ENCODE measurements at regions not wholly inside any gene's neighbourhood (a gene's known extent, or its start where the extent isn't known, plus 50 kb on each side); places are given as distances from the start of the nearest gene placed in this dataset.

- DNase-seq (no peak), ATAC-seq (no peak)
- intact Hi-C loops (cut with micrococcal nuclease) = no loop called here
- Histone ChIP-seq H3K9me3 (ENCODE audit: control insufficient read depth in 2 of 3, low read length in 3 of 3) (no peaks in the 10 kb centered on the region), H3K36me3 (ENCODE audit: control insufficient read depth in 2 of 3, insufficient read depth in 3 of 3, low read length in 3 of 3) (no peaks in the 10 kb centered on the region), H3K4me1 (ENCODE audit: control insufficient read depth in 2 of 2, insufficient read depth in 2 of 2, low read length in 2 of 2) (no peaks in the 10 kb centered on the region), H3K27me3 (ENCODE audit: control insufficient read depth in 2 of 2, insufficient read depth in 2 of 2, low read length in 2 of 2) (no peaks in the 10 kb centered on the region), H3K4me3 (ENCODE audit: low read length) (no peak overlapping the region), H3K27ac (ENCODE audit: low read depth, low read length) (no peak overlapping the region)
- Mint-ChIP-seq H3K9me3 (peaks cover 0 to 6% (median 0%) of the 10 kb centered on the region in 11 donors), H3K4me1 (no peaks in the 10 kb centered on the region), H3K4me3 (no peak overlapping the region), H3K27me3 (peaks cover 0 to 24% (median 5%) of the 10 kb centered on the region in 5 donors), H3K27ac (no peak overlapping the region), H3K36me3 (no peaks in the 10 kb centered on the region)
- ChIA-PET POLR2A (no interaction called here), CTCF (no interaction called here)
These were observed 59.0 kb upstream of the PALM2AKAP2 start for GRCh38 chr9:109721001-109721400.

GRCh38 chr9:109722007-109722406, 58.0 kb upstream of the PALM2AKAP2 start:
- ChIA-PET POLR2A (no interaction called here), CTCF (no interaction called here)
- intact Hi-C loops (cut with micrococcal nuclease) = no loop called here
- H3K36me3 ChIP-seq (ENCODE audit: control insufficient read depth in 2 of 3, insufficient read depth in 3 of 3, low read length in 3 of 3) = no peaks in the 10 kb centered on the region
- H3K27me3 ChIP-seq (ENCODE audit: control insufficient read depth in 2 of 2, insufficient read depth in 2 of 2, low read length in 2 of 2) = no peaks in the 10 kb centered on the region
- Mint-ChIP-seq H3K4me1 (no peaks in the 10 kb centered on the region), H3K9me3 (peaks cover 0 to 7% (median 0%) of the 10 kb centered on the region in 11 donors), H3K36me3 (no peaks in the 10 kb centered on the region), H3K27me3 (peaks cover 0 to 24% (median 7%) of the 10 kb centered on the region in 5 donors), H3K27ac (no peak overlapping the region), H3K4me3 (no peak overlapping the region)
- DNase-seq (no peak), ATAC-seq (no peak)
- H3K4me1 ChIP-seq (ENCODE audit: control insufficient read depth in 2 of 2, insufficient read depth in 2 of 2, low read length in 2 of 2) = no peaks in the 10 kb centered on the region
- H3K9me3 ChIP-seq (ENCODE audit: control insufficient read depth in 2 of 3, low read length in 3 of 3) = no peaks in the 10 kb centered on the region
- H3K4me3 ChIP-seq (ENCODE audit: low read length) = no peak overlapping the region
- no peak overlapping the region for H3K27ac ChIP-seq (ENCODE audit: low read depth, low read length)

DNA sequence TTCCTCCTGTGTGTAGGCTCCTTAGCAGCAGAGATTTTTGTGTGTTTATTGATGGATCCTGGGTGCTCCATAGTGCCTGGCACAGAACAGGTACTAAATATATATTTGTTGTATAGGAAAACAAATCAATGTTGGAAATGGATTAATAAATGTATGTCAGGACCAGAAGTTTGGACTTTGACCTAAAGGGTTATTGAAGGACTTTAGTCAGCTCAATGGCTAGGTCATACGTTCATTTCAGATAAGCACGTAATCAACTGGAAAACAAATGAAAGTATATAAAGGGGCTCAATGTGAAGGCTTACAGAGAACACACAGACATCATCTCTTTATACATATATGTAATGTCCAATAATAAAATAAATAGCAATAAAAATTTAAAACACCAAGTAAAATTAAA, 56.2 kb upstream of the PALM2AKAP2 start:
- DNase-seq (no peak), ATAC-seq (no peak)
- intact Hi-C loops (cut with micrococcal nuclease) = no loop called here
- Mint-ChIP-seq H3K27me3 (peaks cover 0 to 24% (median 8%) of the 10 kb centered on the region in 5 donors), H3K4me3 (no peak overlapping the region), H3K27ac (no peak overlapping the region), H3K9me3 (peaks cover 0 to 7% (median 0%) of the 10 kb centered on the region in 11 donors), H3K4me1 (no peaks in the 10 kb centered on the region), H3K36me3 (no peaks in the 10 kb centered on the region)
- H3K4me1 ChIP-seq (ENCODE audit: control insufficient read depth in 2 of 2, insufficient read depth in 2 of 2, low read length in 2 of 2) = no peaks in the 10 kb centered on the region
- H3K27ac ChIP-seq (ENCODE audit: low read depth, low read length) = no peak overlapping the region
- H3K27me3 ChIP-seq (ENCODE audit: control insufficient read depth in 2 of 2, insufficient read depth in 2 of 2, low read length in 2 of 2) = no peaks in the 10 kb centered on the region
- no peak overlapping the region for H3K4me3 ChIP-seq (ENCODE audit: low read length)
- ChIA-PET CTCF (no interaction called here), POLR2A (interaction anchor here (0.6 kb wide), 1 partner anchor 92 kb away, joined by 3 read pairs; no protein-coding TSS in a partner anchor)
- H3K36me3 ChIP-seq (ENCODE audit: control insufficient read depth in 2 of 3, insufficient read depth in 3 of 3, low read length in 3 of 3) = no peaks in the 10 kb centered on the region
- H3K9me3 ChIP-seq (ENCODE audit: control insufficient read depth in 2 of 3, low read length in 3 of 3) = no peaks in the 10 kb centered on the region

DNA sequence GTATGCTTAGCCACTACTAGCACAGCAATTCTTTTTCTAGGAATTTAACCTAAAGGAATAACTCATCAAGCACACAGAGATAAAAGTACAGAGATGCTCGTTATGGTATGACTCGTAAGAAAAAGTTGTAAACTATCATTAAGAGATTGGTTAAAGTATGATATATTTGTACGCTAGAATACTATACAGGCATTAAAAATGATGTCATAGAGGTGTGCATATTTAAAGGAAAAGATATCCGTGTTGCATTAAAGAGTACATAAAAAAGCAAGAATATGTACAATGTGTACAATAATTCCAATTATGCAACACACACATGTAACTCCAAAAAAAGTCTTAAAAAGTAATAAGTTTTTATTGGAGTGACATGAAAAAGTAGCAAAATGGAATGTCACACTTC, 54.5 kb upstream of the PALM2AKAP2 start:
- H3K4me1 Mint-ChIP-seq = no peaks in the 10 kb centered on the region
- Histone ChIP-seq H3K27ac (ENCODE audit: low read depth, low read length) (no peak overlapping the region), H3K4me1 (ENCODE audit: control insufficient read depth in 2 of 2, insufficient read depth in 2 of 2, low read length in 2 of 2) (no peaks in the 10 kb centered on the region), H3K4me3 (ENCODE audit: low read length) (no peak overlapping the region), H3K9me3 (ENCODE audit: control insufficient read depth in 2 of 3, low read length in 3 of 3) (no peaks in the 10 kb centered on the region), H3K27me3 (ENCODE audit: control insufficient read depth in 2 of 2, insufficient read depth in 2 of 2, low read length in 2 of 2) (no peaks in the 10 kb centered on the region), H3K36me3 (ENCODE audit: control insufficient read depth in 2 of 3, insufficient read depth in 3 of 3, low read length in 3 of 3) (no peaks in the 10 kb centered on the region)
- peaks cover 0 to 19% (median 12%) of the 10 kb centered on the region in 5 donors for H3K27me3 Mint-ChIP-seq
- H3K36me3 Mint-ChIP-seq = no peaks in the 10 kb centered on the region
- ChIA-PET POLR2A (no interaction called here), CTCF (no interaction called here)
- intact Hi-C loops (cut with micrococcal nuclease) = no loop called here
- peaks cover 0 to 7% (median 0%) of the 10 kb centered on the region in 11 donors for H3K9me3 Mint-ChIP-seq
- DNase-seq (no peak), ATAC-seq (no peak)
- H3K27ac Mint-ChIP-seq = no peak overlapping the region
- no peak overlapping the region for H3K4me3 Mint-ChIP-seq

DNA sequence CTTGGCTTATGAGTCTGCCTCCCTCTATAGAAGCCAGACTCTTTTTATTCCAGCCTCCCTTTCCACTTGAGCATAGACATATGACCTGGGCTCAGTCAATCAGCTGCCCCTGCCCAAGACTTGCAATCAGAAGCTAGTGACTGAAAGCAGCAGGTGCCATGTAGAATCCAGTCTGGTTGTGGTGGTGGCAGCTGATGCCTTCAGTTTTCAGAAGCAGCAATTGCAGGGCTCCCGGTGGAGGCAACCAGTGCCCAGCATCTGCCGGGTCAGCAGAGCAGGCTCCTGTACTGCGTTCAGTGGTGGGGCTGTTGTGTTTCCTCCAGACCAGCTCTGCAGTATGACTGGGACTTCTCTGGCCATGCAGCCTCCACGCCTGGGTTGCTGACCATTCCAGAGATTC, 53.9 kb upstream of the PALM2AKAP2 start:
- no peak for ATAC-seq
- H3K9me3 ChIP-seq (ENCODE audit: control insufficient read depth in 2 of 3, low read length in 3 of 3) = no peaks in the 10 kb centered on the region

DNA sequence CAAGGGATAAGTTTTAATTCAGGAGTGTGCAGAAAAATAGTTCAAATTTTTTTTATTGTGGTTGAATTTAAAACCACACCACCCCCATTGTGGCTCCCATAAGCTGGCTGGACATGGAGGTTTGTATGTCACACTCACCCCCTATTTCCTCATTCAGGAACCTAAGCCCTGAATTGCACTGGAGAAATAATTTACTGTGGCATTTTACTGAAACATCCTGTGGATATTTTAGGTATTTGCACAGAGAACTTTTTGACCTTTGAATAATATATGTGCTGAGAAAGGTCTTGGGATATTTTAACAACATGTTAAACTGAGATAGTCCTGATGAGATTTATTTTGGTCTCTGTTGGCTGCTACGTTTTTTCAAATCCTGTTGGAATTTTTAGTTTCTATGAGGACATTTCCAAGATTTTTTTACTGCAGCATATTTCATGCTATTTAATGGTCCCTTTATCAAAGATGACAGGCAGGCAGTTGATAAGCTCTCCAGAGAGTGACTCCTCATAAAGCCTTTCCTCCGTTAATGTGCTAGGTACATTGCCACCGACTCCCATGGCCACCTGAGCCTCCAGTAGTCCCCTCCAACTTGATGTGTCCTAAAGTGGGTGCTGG, 51.2 kb upstream of the PALM2AKAP2 start:
- CTCF ChIA-PET = no interaction called here
- peaks cover 0 to 7% (median 2%) of the 10 kb centered on the region in 11 donors for H3K9me3 Mint-ChIP-seq

More for the DNA sequence above, 53.9 kb upstream of the PALM2AKAP2 start:
- DNase-seq = no peak
- Histone ChIP-seq H3K27ac (ENCODE audit: low read depth, low read length) (no peak overlapping the region), H3K4me3 (ENCODE audit: low read length) (no peak overlapping the region), H3K36me3 (ENCODE audit: control insufficient read depth in 2 of 3, insufficient read depth in 3 of 3, low read length in 3 of 3) (no peaks in the 10 kb centered on the region), H3K27me3 (ENCODE audit: control insufficient read depth in 2 of 2, insufficient read depth in 2 of 2, low read length in 2 of 2) (no peaks in the 10 kb centered on the region), H3K4me1 (ENCODE audit: control insufficient read depth in 2 of 2, insufficient read depth in 2 of 2, low read length in 2 of 2) (no peaks in the 10 kb centered on the region)
- peaks cover 0 to 23% (median 13%) of the 10 kb centered on the region in 5 donors for H3K27me3 Mint-ChIP-seq
- ChIA-PET POLR2A (no interaction called here), CTCF (no interaction called here)
- intact Hi-C loops (cut with micrococcal nuclease) = no loop called here
- no peak overlapping the region for H3K27ac Mint-ChIP-seq
- H3K36me3 Mint-ChIP-seq = no peaks in the 10 kb centered on the region
- H3K4me3 Mint-ChIP-seq = no peak overlapping the region
- peaks cover 0 to 7% (median 0%) of the 10 kb centered on the region in 11 donors for H3K9me3 Mint-ChIP-seq
- no peaks in the 10 kb centered on the region for H3K4me1 Mint-ChIP-seq

GRCh38 chr9:109729513-109729912, 50.5 kb upstream of the PALM2AKAP2 start:
- H3K36me3 ChIP-seq (ENCODE audit: control insufficient read depth in 2 of 3, insufficient read depth in 3 of 3, low read length in 3 of 3) = no peaks in the 10 kb centered on the region
- H3K27ac ChIP-seq (ENCODE audit: low read depth, low read length) = no peak overlapping the region
- peaks cover 0 to 7% (median 2%) of the 10 kb centered on the region in 11 donors for H3K9me3 Mint-ChIP-seq
- intact Hi-C loops (cut with micrococcal nuclease) = no loop called here
- H3K4me3 Mint-ChIP-seq = no peak overlapping the region
- H3K36me3 Mint-ChIP-seq = no peaks in the 10 kb centered on the region
- no peak overlapping the region for H3K4me3 ChIP-seq (ENCODE audit: low read length)
- peaks cover 0 to 11% (median 0%) of the 10 kb centered on the region in 7 donors for H3K4me1 Mint-ChIP-seq
- ATAC-seq (no peak), DNase-seq (no peak)
- ChIA-PET POLR2A (no interaction called here), CTCF (no interaction called here)
- no peaks in the 10 kb centered on the region for H3K27me3 ChIP-seq (ENCODE audit: control insufficient read depth in 2 of 2, insufficient read depth in 2 of 2, low read length in 2 of 2)
- no peak overlapping the region for H3K27ac Mint-ChIP-seq
- H3K4me1 ChIP-seq (ENCODE audit: control insufficient read depth in 2 of 2, insufficient read depth in 2 of 2, low read length in 2 of 2) = no peaks in the 10 kb centered on the region
- no peaks in the 10 kb centered on the region for H3K9me3 ChIP-seq (ENCODE audit: control insufficient read depth in 2 of 3, low read length in 3 of 3)
- peaks cover 8 to 32% (median 12%) of the 10 kb centered on the region in 5 donors for H3K27me3 Mint-ChIP-seq

More for the DNA sequence above, 51.2 kb upstream of the PALM2AKAP2 start:
- ATAC-seq = no peak
- no peaks in the 10 kb centered on the region for H3K4me1 ChIP-seq (ENCODE audit: control insufficient read depth in 2 of 2, insufficient read depth in 2 of 2, low read length in 2 of 2)
- no peaks in the 10 kb centered on the region for H3K36me3 ChIP-seq (ENCODE audit: control insufficient read depth in 2 of 3, insufficient read depth in 3 of 3, low read length in 3 of 3)
- intact Hi-C loops (cut with micrococcal nuclease) = no loop called here
- H3K27ac Mint-ChIP-seq = no peak overlapping the region
- H3K4me1 Mint-ChIP-seq = peaks cover 0 to 7% (median 0%) of the 10 kb centered on the region in 7 donors
- peaks cover 8 to 32% (median 12%) of the 10 kb centered on the region in 5 donors for H3K27me3 Mint-ChIP-seq
- H3K27me3 ChIP-seq (ENCODE audit: control insufficient read depth in 2 of 2, insufficient read depth in 2 of 2, low read length in 2 of 2) = no peaks in the 10 kb centered on the region
- DNase-seq = no peak
- POLR2A ChIA-PET = no interaction called here
- H3K4me3 ChIP-seq (ENCODE audit: low read length) = no peak overlapping the region
- no peaks in the 10 kb centered on the region for H3K9me3 ChIP-seq (ENCODE audit: control insufficient read depth in 2 of 3, low read length in 3 of 3)
- H3K27ac ChIP-seq (ENCODE audit: low read depth, low read length) = no peak overlapping the region
- no peak overlapping the region for H3K4me3 Mint-ChIP-seq
- no peaks in the 10 kb centered on the region for H3K36me3 Mint-ChIP-seq
